GM12892 (cell line): ENCODE measurements at regions not wholly inside any gene's neighbourhood (a gene's known extent, or its start where the extent isn't known, plus 50 kb on each side); places are given as distances from the start of the nearest gene placed in this dataset.

ENCODE experiments used
- POLR2A ChIP-seq: IDR thresholded peaks from 2 replicates; pipeline ENCODE4 v1.6.1; 2011; ENCODE audit warnings: low read depth, low read length, control low read depth
- POLR2AphosphoS5 ChIP-seq: IDR thresholded peaks from 2 replicates; pipeline ENCODE4 v1.6.1; 2011; ENCODE audit warnings: low read depth, low read length, control low read depth

GRCh38 chr10:57716884-57717283 is 550.8 kb downstream of the IPMK start:
- TF ChIP-seq POLR2A: no peak
- TF ChIP-seq POLR2AphosphoS5: no peak
